ENCODE measurements at regions not wholly inside any gene's neighbourhood (a gene's known extent, or its start where the extent isn't known, plus 50 kb on each side); places are given as distances from the start of the nearest gene placed in this dataset.

DNA sequence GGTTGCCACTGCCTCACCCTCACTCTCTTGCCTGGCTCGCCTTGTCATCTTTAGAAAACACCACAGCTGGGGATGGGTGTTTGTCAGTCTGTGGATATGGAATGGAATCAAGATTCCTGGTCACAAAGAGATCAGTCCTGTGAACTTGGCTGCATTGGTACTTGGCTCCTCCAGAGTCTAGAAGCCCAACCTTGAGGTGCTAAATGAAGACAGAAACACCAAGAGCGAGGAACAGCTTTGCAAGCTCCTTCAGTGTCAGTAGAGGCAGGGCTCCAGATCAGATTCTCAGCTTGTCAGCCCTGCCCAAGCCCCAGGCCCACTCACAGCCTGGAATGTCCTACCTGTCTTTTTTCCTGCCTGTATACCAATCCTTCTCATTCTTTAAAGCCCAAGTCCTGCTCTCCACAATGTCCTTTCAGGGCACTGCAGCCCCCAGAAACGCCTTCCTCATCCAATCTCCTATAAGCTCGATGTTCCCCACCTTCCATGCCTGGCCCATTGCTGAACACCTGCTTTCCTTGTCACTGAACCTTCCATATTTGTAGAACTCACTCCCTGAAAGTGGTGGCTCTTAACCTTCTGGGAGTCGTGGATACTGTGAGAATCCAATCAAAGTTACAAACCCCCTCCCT lies 188.9 kb downstream of the BCR start:
- H3K4me3 ChIP-seq (replicated peaks in 1 of 2; ENCODE audit: low read depth in 2 of 2, low read length in 2 of 2), result no peak overlapping the region
- TF ChIP-seq, protein P1, sequence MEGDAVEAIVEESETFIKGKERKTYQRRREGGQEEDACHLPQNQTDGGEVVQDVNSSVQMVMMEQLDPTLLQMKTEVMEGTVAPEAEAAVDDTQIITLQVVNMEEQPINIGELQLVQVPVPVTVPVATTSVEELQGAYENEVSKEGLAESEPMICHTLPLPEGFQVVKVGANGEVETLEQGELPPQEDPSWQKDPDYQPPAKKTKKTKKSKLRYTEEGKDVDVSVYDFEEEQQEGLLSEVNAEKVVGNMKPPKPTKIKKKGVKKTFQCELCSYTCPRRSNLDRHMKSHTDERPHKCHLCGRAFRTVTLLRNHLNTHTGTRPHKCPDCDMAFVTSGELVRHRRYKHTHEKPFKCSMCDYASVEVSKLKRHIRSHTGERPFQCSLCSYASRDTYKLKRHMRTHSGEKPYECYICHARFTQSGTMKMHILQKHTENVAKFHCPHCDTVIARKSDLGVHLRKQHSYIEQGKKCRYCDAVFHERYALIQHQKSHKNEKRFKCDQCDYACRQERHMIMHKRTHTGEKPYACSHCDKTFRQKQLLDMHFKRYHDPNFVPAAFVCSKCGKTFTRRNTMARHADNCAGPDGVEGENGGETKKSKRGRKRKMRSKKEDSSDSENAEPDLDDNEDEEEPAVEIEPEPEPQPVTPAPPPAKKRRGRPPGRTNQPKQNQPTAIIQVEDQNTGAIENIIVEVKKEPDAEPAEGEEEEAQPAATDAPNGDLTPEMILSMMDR (IDR thresholded peaks at IDR 0.05; ENCODE audit: low read depth, low read length), result no peak
- no peak for DNase-seq (ENCODE audit: low read depth in 2 of 2)

Measured in cardiac fibroblast (primary cell).